ENCODE measurements at regions not wholly inside any gene's neighbourhood (a gene's known extent, or its start where the extent isn't known, plus 50 kb on each side); places are given as distances from the start of the nearest gene placed in this dataset.

- TF ChIP-seq CTCF (IDR thresholded peaks at IDR 0.05; ENCODE audit: borderline replicate concordance, extremely low read depth, low read length, poor library complexity, severe bottlenecking) (no peak), EZH2 (IDR thresholded peaks at IDR 0.05; ENCODE audit: borderline replicate concordance, low read depth, low read length, severe bottlenecking) (no peak)
Observed at GRCh38 chrX:69307756-69308155, 142.5 kb upstream of the PJA1 start.
